Body of pancreas (tissue), 4 donors: ENCODE measurements at regions not wholly inside any gene's neighbourhood (a gene's known extent, or its start where the extent isn't known, plus 50 kb on each side); places are given as distances from the start of the nearest gene placed in this dataset.

ENCODE experiments used
- ATAC-seq: fragments of 150-250 bp; one replicate; pipeline ENCODE4 v1.9.1; 2016
- DNase-seq, 4 donors: peaks; one replicate each; pipeline ENCODE4 v3.0.0-alpha.2; 2019
- H3K27ac ChIP-seq, 4 donors: fragments of 200-600 bp; sonication (generic); 1 replicate in 3 of 4; 2 replicates in 1 of 4; pipeline versions ENCODE4 v1.5.1 to v1.6.1; 2016 to 2019; ENCODE audit warnings: mild to moderate bottlenecking in 1 of 4, mixed read lengths in 1 of 4, moderate library complexity in 1 of 4
- H3K27me3 ChIP-seq, 2 donors: fragments of 200-600 bp; sonication (generic); one replicate each; pipeline ENCODE4 v1.6.0; 2016; ENCODE audit warnings: mild to moderate bottlenecking in 1 of 2
- H3K36me3 ChIP-seq, 2 donors: fragments of 200-600 bp; sonication (generic); replicated peaks in 1 of 2; 2 replicates each; pipeline ENCODE4 v1.5.1; 2016; ENCODE audit warnings: low read depth in 2 of 2; ENCODE audit not compliant: insufficient read depth in 1 of 2
- H3K4me1 ChIP-seq: fragments of 200-600 bp; sonication (generic); one replicate; pipeline ENCODE4 v1.6.0; 2016
- H3K4me3 ChIP-seq, 2 donors: fragments of 200-600 bp; sonication (generic); 1 replicate in 1 of 2; 2 replicates in 1 of 2; pipeline ENCODE4 v1.5.1; 2016 to 2019
- H3K9me3 ChIP-seq, 3 donors: fragments of 200-600 bp; sonication (generic); 1 replicate in 2 of 3; 2 replicates in 1 of 3; pipeline ENCODE4 v1.5.1; 2016
- POLR2A ChIP-seq, 3 donors: fragments of 450-650 bp; IDR thresholded peaks; one replicate each; pipeline ENCODE4 v1.6.1; 2016; ENCODE audit warnings: antibody characterized with exemption in 3 of 3, mild to moderate bottlenecking in 2 of 3
- WGBS, 2 donors: methylation state at CpG; one replicate each; pipeline ENCODE4 v1.1.5; 2017; 5-methylcytosine and 5-hydroxymethylcytosine counted together
- intact Hi-C: fragments of 100-400 bp; cut with DNase I; formaldehyde crosslinking; loops from one replicate; pipeline ENCODE4 v1.15.1; 2023
- TF ChIP-seq, protein P1 (sequence below), 7 experiments: fragments of 450-650 bp in 4 of 7; fragments of 200-600 bp in 3 of 7; sonication (generic) in 3 of 7; IDR thresholded peaks; one replicate each; pipeline ENCODE4 v1.5.1; 2016 to 2019; ENCODE audit warnings: antibody characterized with exemption in 7 of 7

DNA sequence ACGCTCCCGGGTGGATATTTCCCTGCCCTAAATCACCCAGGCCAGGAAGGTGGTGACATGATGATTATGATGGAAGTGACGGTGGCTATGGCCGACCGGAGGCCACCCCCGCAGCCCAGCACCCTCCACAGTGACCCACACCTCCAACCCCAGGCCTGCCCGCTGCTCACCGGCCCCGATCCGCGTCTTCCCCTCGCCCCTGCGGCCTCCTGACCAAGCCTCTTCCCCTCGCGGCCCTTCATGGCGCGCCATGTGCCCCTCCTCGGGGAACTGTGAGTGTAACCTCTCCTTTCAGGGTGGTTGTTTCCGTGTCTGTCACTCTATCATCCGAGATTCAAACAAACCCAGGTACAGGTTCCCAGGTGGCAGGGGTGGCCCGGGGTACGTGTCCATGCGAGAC, 78.3 kb downstream of the UNCX start:
- Histone ChIP-seq H3K27ac (no peak overlapping the region), H3K4me1 (no peaks in the 10 kb centered on the region), H3K9me3 (no peaks in the 10 kb centered on the region), H3K36me3 (no peaks in the 10 kb centered on the region), H3K4me3 (no peak overlapping the region), H3K27me3 (no peaks in the 10 kb centered on the region)
- intact Hi-C loops: no loop called here
- no peak for ATAC-seq
- no peak for DNase-seq
- TF ChIP-seq, protein P1, sequence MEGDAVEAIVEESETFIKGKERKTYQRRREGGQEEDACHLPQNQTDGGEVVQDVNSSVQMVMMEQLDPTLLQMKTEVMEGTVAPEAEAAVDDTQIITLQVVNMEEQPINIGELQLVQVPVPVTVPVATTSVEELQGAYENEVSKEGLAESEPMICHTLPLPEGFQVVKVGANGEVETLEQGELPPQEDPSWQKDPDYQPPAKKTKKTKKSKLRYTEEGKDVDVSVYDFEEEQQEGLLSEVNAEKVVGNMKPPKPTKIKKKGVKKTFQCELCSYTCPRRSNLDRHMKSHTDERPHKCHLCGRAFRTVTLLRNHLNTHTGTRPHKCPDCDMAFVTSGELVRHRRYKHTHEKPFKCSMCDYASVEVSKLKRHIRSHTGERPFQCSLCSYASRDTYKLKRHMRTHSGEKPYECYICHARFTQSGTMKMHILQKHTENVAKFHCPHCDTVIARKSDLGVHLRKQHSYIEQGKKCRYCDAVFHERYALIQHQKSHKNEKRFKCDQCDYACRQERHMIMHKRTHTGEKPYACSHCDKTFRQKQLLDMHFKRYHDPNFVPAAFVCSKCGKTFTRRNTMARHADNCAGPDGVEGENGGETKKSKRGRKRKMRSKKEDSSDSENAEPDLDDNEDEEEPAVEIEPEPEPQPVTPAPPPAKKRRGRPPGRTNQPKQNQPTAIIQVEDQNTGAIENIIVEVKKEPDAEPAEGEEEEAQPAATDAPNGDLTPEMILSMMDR (IDR thresholded peaks at IDR 0.05): no peak
- no peak for TF ChIP-seq POLR2A (IDR thresholded peaks at IDR 0.05)
- WGBS, 2 donors: 65 to 78% methylated on average over 16 to 23 of the region's 23 CpGs

GRCh38 chr7:1311406-1312135, 78.9 kb downstream of the UNCX start:
- Histone ChIP-seq H3K4me3 (no peak overlapping the region), H3K9me3 (no peaks in the 10 kb centered on the region), H3K36me3 (no peaks in the 10 kb centered on the region), H3K4me1 (no peaks in the 10 kb centered on the region), H3K27ac (no peak overlapping the region), H3K27me3 (no peaks in the 10 kb centered on the region)
- 71 to 85% methylated on average over 7 to 31 of the region's 32 CpGs for WGBS, 2 donors
- TF ChIP-seq, protein P1 (IDR thresholded peaks at IDR 0.05): no peak
- no peak for TF ChIP-seq POLR2A (IDR thresholded peaks at IDR 0.05)
- no peak for ATAC-seq
- no peak for DNase-seq
- intact Hi-C loops: no loop called here

DNA sequence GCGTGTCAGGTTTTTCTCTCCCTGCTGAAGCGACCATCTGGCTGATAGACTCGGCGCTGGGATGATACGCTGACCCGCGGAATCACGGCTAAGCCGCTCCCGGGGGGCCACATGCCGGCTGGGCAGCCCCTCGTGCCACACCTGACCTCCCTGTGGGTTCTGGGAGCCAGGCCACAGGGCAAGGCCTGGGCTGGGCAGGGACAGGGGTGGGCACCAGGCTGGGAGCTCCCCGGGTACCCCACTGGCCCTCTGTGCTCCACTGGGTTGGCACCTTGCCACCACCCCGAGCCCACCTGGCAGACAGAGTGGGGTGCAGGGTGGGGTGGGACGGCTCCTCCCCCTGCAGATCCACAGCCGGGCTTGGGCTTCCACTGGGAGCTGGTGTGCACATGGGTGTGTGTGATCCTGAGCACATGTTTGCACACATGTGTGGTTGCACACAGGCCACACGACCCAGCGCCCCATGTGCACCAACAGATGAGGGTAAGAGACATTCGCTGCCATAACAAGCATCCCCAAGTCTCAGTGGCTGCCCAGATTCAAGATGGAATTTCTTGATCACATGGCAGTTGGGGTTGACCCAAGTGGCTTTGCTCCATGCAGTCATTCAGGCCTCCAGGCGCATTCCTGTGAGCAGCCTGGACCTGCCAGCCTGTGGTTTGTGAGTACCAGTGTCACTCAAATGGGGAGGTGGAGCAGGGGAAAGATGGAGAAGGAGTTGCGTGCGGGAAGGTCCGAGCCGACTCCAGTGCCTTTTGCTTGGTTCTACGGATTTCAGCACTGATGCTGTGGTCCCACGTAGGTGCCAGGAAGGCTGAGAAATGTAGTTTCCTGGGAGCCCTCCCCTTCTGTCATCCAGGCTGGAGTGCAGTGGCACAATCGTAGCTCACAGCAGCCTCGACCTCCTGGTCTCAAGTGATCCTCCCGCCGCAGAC, 79.7 kb downstream of the UNCX start:
- 84 to 87% methylated on average over 19 to 30 of the region's 30 CpGs for WGBS, 2 donors
- intact Hi-C loops: no loop called here
- ATAC-seq (no peak), DNase-seq (no peak)
- Histone ChIP-seq H3K27me3 (no peaks in the 10 kb centered on the region), H3K27ac (no peak overlapping the region), H3K36me3 (no peaks in the 10 kb centered on the region), H3K9me3 (no peaks in the 10 kb centered on the region), H3K4me3 (no peak overlapping the region), H3K4me1 (no peaks in the 10 kb centered on the region)
- no peak for TF ChIP-seq POLR2A (IDR thresholded peaks at IDR 0.05)
- TF ChIP-seq, protein P1 (IDR thresholded peaks at IDR 0.05): no peak

DNA sequence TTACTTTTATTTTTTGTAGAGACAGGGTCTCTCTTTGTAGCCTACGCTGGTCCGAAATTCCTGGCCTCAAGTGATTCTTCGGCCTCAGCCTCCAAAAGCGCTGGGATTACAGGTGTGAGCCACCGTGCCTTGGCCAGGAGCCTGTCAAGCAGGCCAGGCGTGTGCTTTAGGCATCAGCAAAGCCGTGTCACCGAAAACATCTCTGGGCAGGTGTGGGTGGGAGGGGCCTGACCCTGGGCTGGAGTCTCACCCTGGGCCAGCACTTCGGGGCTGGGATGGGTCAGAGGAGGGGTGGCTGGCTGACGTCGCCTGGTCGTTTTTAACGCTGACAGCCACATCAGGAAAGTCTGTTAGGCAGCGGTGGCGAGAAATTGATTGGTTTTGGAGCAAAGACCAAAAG, 80.9 kb downstream of the UNCX start:
- WGBS, 2 donors: 44 to 59% methylated on average over 15 of the region's 15 CpGs
- Histone ChIP-seq H3K4me3 (no peak overlapping the region), H3K27me3 (no peaks in the 10 kb centered on the region), H3K36me3 (no peaks in the 10 kb centered on the region), H3K9me3 (no peaks in the 10 kb centered on the region), H3K27ac (no peak overlapping the region), H3K4me1 (no peaks in the 10 kb centered on the region)
- intact Hi-C loops: no loop called here
- ATAC-seq (no peak), DNase-seq (no peak)
- no peak for TF ChIP-seq POLR2A (IDR thresholded peaks at IDR 0.05)
- TF ChIP-seq, protein P1 (IDR thresholded peaks at IDR 0.05): no peak
